Panc1 (cell line): ENCODE measurements at regions not wholly inside any gene's neighbourhood (a gene's known extent, or its start where the extent isn't known, plus 50 kb on each side); places are given as distances from the start of the nearest gene placed in this dataset.
"Not testable (repeated sequence)": the region's sequence is repeated elsewhere in the genome, so short reads cannot be mapped to it uniquely, and the experiment has no call there.

Source experiments
- ATAC-seq: fragments of 200-7000 bp; cut with Tn5 transposase; 2 replicates; pipeline ENCODE4 v1.9.1; 2020; ENCODE audit warnings: mild to moderate bottlenecking, moderate library complexity
- BruUV-seq: library from RNA; stranded (reverse); fragments of 400-500 nt; replicated peaks from 2 replicates; lab custom pipeline; 2021; lab: Mats Ljungman, UMichigan
- CTCF ChIA-PET: fragments of 300-600 bp; sonication (Branson Sonifier 250); formaldehyde crosslinking; loops from one replicate; lab custom pipeline; 2022; ENCODE audit warnings: antibody characterized with exemption; lab: Charles Lee
- POLR2A ChIA-PET: fragments of 300-600 bp; sonication (Branson Sonifier 250); formaldehyde crosslinking; loops from one replicate; lab custom pipeline; 2022; ENCODE audit warnings: antibody characterized with exemption; lab: Charles Lee
- DNase-seq: peaks from one replicate; pipeline ENCODE4 v3.0.0-alpha.2; 2010; ENCODE audit warnings: low read depth, low spot score
- H3K27ac ChIP-seq: 2 replicates; pipeline ENCODE4 v1.5.1; 2011; ENCODE audit warnings: mild to moderate bottlenecking, low read length, inconsistent platforms
- H3K27me3 ChIP-seq: fragments of 200-500 bp; sonication (Bioruptor generic); 2 replicates; pipeline ENCODE4 v1.6.0; 2014; ENCODE audit warnings: low read length, inconsistent platforms; ENCODE audit not compliant: control insufficient read depth, insufficient read depth
- H3K36me3 ChIP-seq: fragments of 200-500 bp; sonication (Bioruptor generic); 2 replicates; pipeline ENCODE4 v1.5.1; 2014; ENCODE audit warnings: inconsistent platforms, mild to moderate bottlenecking, low read length, moderate library complexity; ENCODE audit not compliant: control insufficient read depth, insufficient read depth
- H3K4me1 ChIP-seq: 2 replicates; pipeline ENCODE4 v1.5.1; 2011; ENCODE audit warnings: inconsistent platforms, mild to moderate bottlenecking, low read length, moderate library complexity; ENCODE audit not compliant: control insufficient read depth, insufficient read depth
- H3K4me3 ChIP-seq, 2 experiments: 2 replicates each; pipeline ENCODE4 v1.5.1; 2011 to 2012; ENCODE audit warnings: low read depth in 2 of 2, low read length in 2 of 2, mild to moderate bottlenecking in 2 of 2, inconsistent platforms in 1 of 2, moderate library complexity in 1 of 2
- H3K9me3 ChIP-seq: fragments of 200-500 bp; sonication (Bioruptor generic); 2 replicates; pipeline ENCODE4 v1.5.1; 2014; ENCODE audit warnings: low read depth, mild to moderate bottlenecking, inconsistent platforms, low read length, moderate library complexity; ENCODE audit not compliant: control insufficient read depth, insufficient read depth
- CTCF ChIP-seq: fragments of 450-650 bp; IDR thresholded peaks from 2 replicates; pipeline ENCODE4 v1.5.1; 2017; ENCODE audit warnings: mild to moderate bottlenecking
- POLR2AphosphoS5 ChIP-seq: IDR thresholded peaks from 2 replicates; pipeline ENCODE4 v1.6.1; 2012; ENCODE audit warnings: mild to moderate bottlenecking, low read depth, low read length, moderate library complexity
- REST ChIP-seq, 2 experiments: IDR thresholded peaks; 2 replicates each; pipeline ENCODE4 v1.6.1; 2011 to 2012; ENCODE audit warnings: low read depth in 2 of 2, control low read depth in 1 of 2, low read length in 1 of 2, mild to moderate bottlenecking in 1 of 2, moderate library complexity in 1 of 2; ENCODE audit not compliant: insufficient read depth in 1 of 2
- SIN3A ChIP-seq: IDR thresholded peaks from 2 replicates; pipeline ENCODE4 v1.6.1; 2012; ENCODE audit warnings: low read depth, mild to moderate bottlenecking, low read length, moderate library complexity, borderline replicate concordance; ENCODE audit not compliant: insufficient read depth
- in situ Hi-C: cut with HindIII; loops from 2 replicates; pipeline ENCODE4 v1.10.0; 2016; ENCODE audit warnings: low sequenced_read_pairs, low pct_unique_long_range_greater_than_20kb
- intact Hi-C: fragments of 100-400 bp; cut with micrococcal nuclease; formaldehyde crosslinking; loops from one replicate; pipeline ENCODE4 v1.10.0; 2022; ENCODE audit not compliant: unreplicated experiment

- in situ Hi-C loops = no loop called here
- Histone ChIP-seq H3K27me3 (no peaks in the 10 kb centered on the region), H3K9me3 (no peaks in the 10 kb centered on the region), H3K36me3 (no peaks in the 10 kb centered on the region), H3K4me1 (no peaks in the 10 kb centered on the region), H3K27ac (no peak overlapping the region), H3K4me3 (no peak overlapping the region)
- intact Hi-C loops = no loop called here
- TF ChIP-seq REST (IDR thresholded peaks at IDR 0.05; ENCODE audit: insufficient read depth in 1 of 2, low read depth in 2 of 2, low read length in 1 of 2) = no peak
- ATAC-seq = no peak
- DNase-seq = no peak
- CTCF ChIA-PET = no interaction called here
- no TSS peak for BruUV-seq
- POLR2A ChIA-PET = interaction anchor here (0.5 kb wide), 1 partner anchor 295 kb away, joined by 8 read pairs; no protein-coding TSS in a partner anchor
These were observed 99.6 kb downstream of the CAPZA3 start for GRCh38 chr12:18837505-18837904.

- DNase-seq, in situ Hi-C loops, H3K27ac ChIP-seq, H3K36me3 ChIP-seq, intact Hi-C loops, H3K27me3 ChIP-seq, BruUV-seq, H3K9me3 ChIP-seq, H3K4me1 ChIP-seq, ATAC-seq, CTCF ChIA-PET, H3K4me3 ChIP-seq, POLR2A ChIA-PET: not testable (repeated sequence)
These were observed 103.1 kb downstream of the CAPZA3 start for GRCh38 chr12:18840997-18841396.

GRCh38 chr12:18849080-18849479 lies 111.2 kb downstream of the CAPZA3 start:
- intact Hi-C loops = no loop called here
- Histone ChIP-seq H3K4me3 (no peak overlapping the region), H3K4me1 (no peaks in the 10 kb centered on the region), H3K27ac (no peak overlapping the region), H3K9me3 (no peaks in the 10 kb centered on the region), H3K36me3 (no peaks in the 10 kb centered on the region), H3K27me3 (no peaks in the 10 kb centered on the region)
- ChIA-PET POLR2A (no interaction called here), CTCF (no interaction called here)
- ATAC-seq = no peak
- no TSS peak for BruUV-seq
- no peak for DNase-seq
- TF ChIP-seq CTCF (no peak), SIN3A (no peak), POLR2AphosphoS5 (no peak)
- in situ Hi-C loops = no loop called here
